IMR-90 (cell line): ENCODE measurements at regions not wholly inside any gene's neighbourhood (a gene's known extent, or its start where the extent isn't known, plus 50 kb on each side); places are given as distances from the start of the nearest gene placed in this dataset.

Experiments
- ATAC-seq: fragments of 200-7000 bp; cut with Tn5 transposase; 2 replicates; pipeline ENCODE4 v1.9.1; 2020; ENCODE audit warnings: low read depth, mild to moderate bottlenecking, moderate library complexity
- BruUV-seq: library from RNA; stranded (reverse); fragments of 400-500 nt; replicated peaks from 2 replicates; lab custom pipeline; 2021; lab: Mats Ljungman, UMichigan
- CTCF ChIA-PET: fragments of 300-600 bp; formaldehyde crosslinking; extraction: SDS; loops from one replicate; lab custom pipeline; 2021; ENCODE audit warnings: antibody characterized with exemption; lab: Yijun Ruan, JAX
- POLR2A ChIA-PET: fragments of 300-600 bp; sonication (Branson Sonifier 250); formaldehyde crosslinking; loops from one replicate; lab custom pipeline; 2022; ENCODE audit warnings: antibody characterized with exemption; ENCODE audit not compliant: unreplicated experiment; lab: Charles Lee
- DNase-seq: peaks from one replicate; pipeline ENCODE4 v3.0.0; 2013
- H2AFZ ChIP-seq: replicated peaks from 2 replicates; pipeline ENCODE3; 2013; ENCODE audit warnings: low read length, mild to moderate bottlenecking; ENCODE audit not compliant: poor library complexity
- H2AK5ac ChIP-seq: 2 replicates; pipeline ENCODE4 v1.6.1; 2013; ENCODE audit warnings: low read depth, low read length, inconsistent platforms
- H2AK9ac ChIP-seq: replicated peaks from 2 replicates; pipeline ENCODE3; 2013; ENCODE audit warnings: mild to moderate bottlenecking, low read depth, low read length, moderate library complexity; ENCODE audit not compliant: poor library complexity
- H2BK120ac ChIP-seq: 2 replicates; pipeline ENCODE4 v1.6.1; 2013; ENCODE audit warnings: low read depth, low read length, inconsistent platforms
- H2BK15ac ChIP-seq: 3 replicates; pipeline ENCODE4 v1.6.1; 2013; ENCODE audit warnings: low read depth, low read length, inconsistent platforms
- H2BK20ac ChIP-seq: 2 replicates; pipeline ENCODE4 v1.6.1; 2013; ENCODE audit warnings: low read depth, mild to moderate bottlenecking, inconsistent platforms, low read length, moderate library complexity
- H2BK5ac ChIP-seq: 2 replicates; pipeline ENCODE4 v1.6.1; 2013; ENCODE audit warnings: mild to moderate bottlenecking, low read depth, low read length, inconsistent platforms; ENCODE audit not compliant: poor library complexity, severe bottlenecking
- H3K14ac ChIP-seq: replicated peaks from 2 replicates; pipeline ENCODE4 v1.6.1; 2013; ENCODE audit warnings: low read depth, low read length, inconsistent platforms
- H3K18ac ChIP-seq: 2 replicates; pipeline ENCODE4 v1.6.1; 2013; ENCODE audit warnings: low read depth, low read length, control low read depth
- H3K23ac ChIP-seq: 2 replicates; pipeline ENCODE4 v1.6.1; 2013; ENCODE audit warnings: low read depth, low read length, inconsistent platforms
- H3K27ac ChIP-seq: 2 replicates; pipeline ENCODE4 v1.5.1; 2013; ENCODE audit warnings: mild to moderate bottlenecking, control low read depth, low read length; ENCODE audit not compliant: insufficient read depth
- H3K27me3 ChIP-seq: 2 replicates; pipeline ENCODE4 v1.6.1; 2013; ENCODE audit warnings: low read length; ENCODE audit not compliant: control insufficient read depth, insufficient read depth
- H3K36me3 ChIP-seq: 2 replicates; pipeline ENCODE4 v1.6.1; 2013; ENCODE audit warnings: low read length, mixed read lengths; ENCODE audit not compliant: control insufficient read depth, insufficient read depth
- H3K4ac ChIP-seq: 2 replicates; pipeline ENCODE4 v1.6.1; 2013; ENCODE audit warnings: low read depth, low read length, inconsistent platforms
- H3K4me1 ChIP-seq: 2 replicates; pipeline ENCODE4 v1.6.1; 2013; ENCODE audit warnings: low read length, mixed read lengths; ENCODE audit not compliant: control insufficient read depth, insufficient read depth
- H3K4me2 ChIP-seq: 2 replicates; pipeline ENCODE4 v1.6.1; 2013; ENCODE audit warnings: low read depth, mild to moderate bottlenecking, control low read depth, low read length, moderate library complexity
- H3K4me3 ChIP-seq: 2 replicates; pipeline ENCODE4 v1.5.1; 2013; ENCODE audit warnings: low read depth, mild to moderate bottlenecking, control low read depth, low read length, moderate library complexity; ENCODE audit not compliant: insufficient read depth
- H3K56ac ChIP-seq: 2 replicates; pipeline ENCODE4 v1.6.1; 2013; ENCODE audit warnings: low read length, inconsistent platforms; ENCODE audit not compliant: insufficient read depth; ENCODE audit errors: extremely low read depth
- H3K79me1 ChIP-seq, 2 experiments: 2 replicates each; pipeline ENCODE4 v1.6.1; 2013; ENCODE audit warnings: low read length in 2 of 2, inconsistent platforms in 1 of 2, low read depth in 1 of 2
- H3K9ac ChIP-seq: 2 replicates; pipeline ENCODE4 v1.6.1; 2013; ENCODE audit warnings: low read depth, low read length, control low read depth
- H3K9me1 ChIP-seq: 2 replicates; pipeline ENCODE4 v1.6.1; 2013; ENCODE audit warnings: low read length, inconsistent platforms; ENCODE audit not compliant: insufficient read depth
- H3K9me3 ChIP-seq: 2 replicates; pipeline ENCODE4 v1.6.1; 2013; ENCODE audit warnings: low read length; ENCODE audit not compliant: control insufficient read depth, insufficient read depth
- H4K20me1 ChIP-seq: 2 replicates; pipeline ENCODE4 v1.6.1; 2013; ENCODE audit warnings: low read length, inconsistent platforms; ENCODE audit not compliant: insufficient read depth
- H4K5ac ChIP-seq: 2 replicates; pipeline ENCODE4 v1.6.1; 2013; ENCODE audit warnings: mild to moderate bottlenecking, low read depth, low read length, control low read depth
- H4K8ac ChIP-seq, 2 experiments: 2 replicates each; pipeline ENCODE4 v1.6.1; 2013; ENCODE audit warnings: low read depth in 2 of 2, low read length in 2 of 2, control low read depth in 1 of 2, inconsistent platforms in 1 of 2
- H4K91ac ChIP-seq: 2 replicates; pipeline ENCODE4 v1.6.1; 2013; ENCODE audit warnings: low read depth, low read length, inconsistent platforms; ENCODE audit not compliant: insufficient read depth
- BHLHE40 ChIP-seq: fragments of 150-350 bp; IDR thresholded peaks from 2 replicates; pipeline ENCODE4 v1.6.1; 2016; ENCODE audit warnings: mild to moderate bottlenecking, low read depth, low read length
- CEBPB ChIP-seq: IDR thresholded peaks from 2 replicates; pipeline ENCODE4 v1.6.1; 2012; ENCODE audit warnings: low read depth, low read length, improper control_type of control experiment
- CHD1 ChIP-seq: IDR thresholded peaks from 2 replicates; pipeline ENCODE4 v1.6.1; 2012; ENCODE audit warnings: low read depth, low read length, improper control_type of control experiment
- WGBS, 2 experiments: methylation state at CpG; one replicate each; pipeline versions ENCODE4 v1.1.5 to v1.1.7; 2013; ENCODE audit warnings: missing lambda C conversion rate in 2 of 2; ENCODE audit not compliant: insufficient read length in 1 of 2; ENCODE audit errors: extremely low coverage in 2 of 2; 5-methylcytosine and 5-hydroxymethylcytosine counted together
- dilution Hi-C: fragments of 300-500 bp; cut with HindIII; formaldehyde crosslinking; loops from one replicate; pipeline ENCODE4 v1.14.3; 2018; ENCODE audit warnings: low sequenced_read_pairs; ENCODE audit not compliant: unreplicated experiment
- in situ Hi-C: fragments of 300-500 bp; cut with MboI; formaldehyde crosslinking; loops from 3 replicates; pipeline ENCODE4 v1.14.3; 2019; ENCODE audit warnings: low sequenced_read_pairs, inconsistent platforms, mixed read lengths
- intact Hi-C: fragments of 100-400 bp; cut with micrococcal nuclease; formaldehyde crosslinking; loops from 2 replicates; pipeline ENCODE4 v1.10.0; 2022

DNA sequence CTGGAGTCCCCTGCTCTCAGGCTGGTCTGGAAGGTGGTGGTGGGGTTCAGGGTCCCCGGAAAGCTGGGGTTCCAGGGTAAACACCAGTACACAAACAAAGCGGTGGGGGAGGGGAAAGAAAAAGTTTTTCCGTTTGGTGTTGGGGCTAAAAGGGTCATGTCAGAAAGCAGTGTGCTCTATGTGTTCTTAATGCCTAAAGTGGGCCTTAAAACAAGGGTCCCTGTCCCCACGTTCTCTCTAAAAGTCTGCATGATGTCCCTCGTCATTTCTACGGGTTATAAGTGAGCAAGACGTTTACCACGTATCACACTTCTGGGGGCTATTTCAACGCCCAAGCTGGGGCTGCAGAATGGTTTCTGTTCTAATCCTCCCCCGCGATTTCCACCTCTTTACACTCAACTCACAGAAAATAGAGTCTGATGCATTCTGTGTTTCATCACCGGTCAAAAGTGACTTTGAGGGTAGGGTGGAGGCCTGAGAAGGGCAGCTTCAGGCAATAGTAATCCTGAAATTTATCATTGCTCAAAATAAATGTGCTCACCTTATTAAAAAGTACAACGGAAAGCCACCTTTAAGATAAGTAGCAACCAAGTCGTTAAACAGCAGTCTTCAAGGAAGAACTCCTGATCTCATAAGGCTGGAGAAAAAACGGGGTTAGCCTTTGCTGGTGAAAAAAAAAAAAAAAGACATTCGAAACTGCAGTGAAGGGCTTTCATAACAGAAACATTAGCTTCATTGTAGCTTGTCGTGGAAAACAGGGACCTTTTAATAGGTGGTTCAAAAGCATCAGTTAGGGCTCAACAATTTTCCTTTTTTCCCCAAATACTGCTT, 63.9 kb upstream of the PTGR2 start:
- DNase-seq (peak; percentile 55), ATAC-seq (no peak)
- Histone ChIP-seq H4K8ac (peak overlapping the region; percentile 86 to 99), H3K79me1 (peaks cover 32 to 63% of the 10 kb centered on the region in 2 experiments), H2BK20ac (peak overlapping the region; percentile 68), H3K4me3 (peak overlapping the region; percentile 65), H3K27ac (peak overlapping the region; percentile 98), H3K23ac (peak overlapping the region; percentile 100), H2AK5ac (peak overlapping the region; percentile 78), H4K20me1 (peaks cover 30% of the 10 kb centered on the region), H2AK9ac (peak overlapping the region; percentile 95), H3K4ac (peak overlapping the region; percentile 99), H3K14ac (peak overlapping the region; percentile 99), H3K36me3 (no peaks in the 10 kb centered on the region), H3K27me3 (no peaks in the 10 kb centered on the region), H4K91ac (peak overlapping the region; percentile 95), H3K9me3 (no peaks in the 10 kb centered on the region), H2BK15ac (peak overlapping the region; percentile 90; the same call in 2 of the 3 replicates), H3K18ac (peak overlapping the region; percentile 98), H3K9ac (peak overlapping the region; percentile 89), H3K4me2 (peak overlapping the region; percentile 99), H4K5ac (peak overlapping the region; percentile 99), H2AFZ (peak overlapping the region; percentile 92), H3K4me1 (peaks cover 36% of the 10 kb centered on the region), H2BK120ac (peak overlapping the region; percentile 96), H3K56ac (peak overlapping the region; percentile 85), H2BK5ac (peak overlapping the region; percentile 80), H3K9me1 (peaks cover 35% of the 10 kb centered on the region)
- POLR2A ChIA-PET: interaction anchor here (0.6 kb wide), 1 partner anchor 829 kb away, joined by 3 read pairs; no protein-coding TSS in a partner anchor
- no peak; the same call in 1 of the 2 replicates for TF ChIP-seq CHD1
- no peak for TF ChIP-seq BHLHE40
- TF ChIP-seq CEBPB: peak; percentile 64; the same call in 1 of the 2 replicates
- CTCF ChIA-PET: interaction anchor here (0.6 kb wide), 1 partner anchor 118 kb away, joined by 4 read pairs; no protein-coding TSS in a partner anchor
- dilution Hi-C loops (no loop called here), in situ Hi-C loops (no loop called here), intact Hi-C loops (loop anchor here (1.0 to 5.0 kb wide), 6 partner anchors 27 to 515 kb away; partner anchors contain the start of genes ABCD4 and ZNF410)
- 0% methylated on average over 2 of the region's 17 CpGs; no CpG with 5 or more reads in 1 of the 2 experiments for whole genome bisulfite sequencing, 2 experiments
- BruUV-seq: no TSS peak
